ENCODE measurements at regions not wholly inside any gene's neighbourhood (a gene's known extent, or its start where the extent isn't known, plus 50 kb on each side); places are given as distances from the start of the nearest gene placed in this dataset.

GRCh38 chr15:70292076-70292760 is 194.5 kb upstream of the TLE3 start:
- no peak for DNase-seq

GRCh38 chr15:70291305-70292075 is 193.8 kb upstream of the TLE3 start:
- DNase-seq, result no peak

GRCh38 chr15:70290708-70291107 is 193.0 kb upstream of the TLE3 start:
- DNase-seq, result no peak

- DNase-seq, result no peak
Observed at GRCh38 chr15:70289191-70289955, 191.7 kb upstream of the TLE3 start.

- DNase-seq, result no peak
Observed at GRCh38 chr15:70286113-70286806, 188.5 kb upstream of the TLE3 start.

- DNase-seq, result no peak
Observed at GRCh38 chr15:70284438-70285214, 186.9 kb upstream of the TLE3 start.

GRCh38 chr15:70283511-70283910 is 185.8 kb upstream of the TLE3 start:
- no peak for DNase-seq

- DNase-seq, result no peak
Observed at GRCh38 chr15:70281811-70282307, 184.1 kb upstream of the TLE3 start.

GRCh38 chr15:70281261-70281810 is 183.6 kb upstream of the TLE3 start:
- no peak for DNase-seq

- no peak for DNase-seq
Observed at GRCh38 chr15:70280781-70281180, 183.1 kb upstream of the TLE3 start.

GRCh38 chr15:70279096-70279495 is 181.4 kb upstream of the TLE3 start:
- DNase-seq, result no peak

GRCh38 chr15:70278644-70279043 is 180.9 kb upstream of the TLE3 start:
- no peak for DNase-seq

GRCh38 chr15:70277556-70277955 is 179.8 kb upstream of the TLE3 start:
- DNase-seq, result no peak

- no peak for DNase-seq
Observed at GRCh38 chr15:70276401-70276800, 178.7 kb upstream of the TLE3 start.

- DNase-seq, result no peak
Observed at GRCh38 chr15:70275461-70276138, 177.9 kb upstream of the TLE3 start.

GRCh38 chr15:70274908-70275307 is 177.2 kb upstream of the TLE3 start:
- DNase-seq, result no peak

GRCh38 chr15:70274255-70274880 is 176.7 kb upstream of the TLE3 start:
- DNase-seq, result no peak

- no peak for DNase-seq
Observed at GRCh38 chr15:70273808-70274207, 176.1 kb upstream of the TLE3 start.

- DNase-seq, result no peak
Observed at GRCh38 chr15:70272565-70273355, 175.0 kb upstream of the TLE3 start.
